Sigmoid colon (tissue), 4 donors: ENCODE measurements at regions not wholly inside any gene's neighbourhood (a gene's known extent, or its start where the extent isn't known, plus 50 kb on each side); places are given as distances from the start of the nearest gene placed in this dataset.
"Not testable (repeated sequence)": the region's sequence is repeated elsewhere in the genome, so short reads cannot be mapped to it uniquely, and the experiment has no call there.

Source experiments
- CTCF ChIP-seq, 4 experiments: fragments of 450-650 bp in 3 of 4; fragments of 200-600 bp in 1 of 4; IDR thresholded peaks; one replicate each; pipeline ENCODE4 v1.5.1; 2016 to 2019; ENCODE audit warnings: antibody characterized with exemption in 4 of 4, mild to moderate bottlenecking in 3 of 4, moderate library complexity in 2 of 4
- POLR2A ChIP-seq, 2 donors: fragments of 450-650 bp; IDR thresholded peaks; one replicate each; pipeline ENCODE4 v1.6.1; 2016; ENCODE audit warnings: antibody characterized with exemption in 2 of 2, mild to moderate bottlenecking in 2 of 2, moderate library complexity in 2 of 2
- POLR2AphosphoS5 ChIP-seq, 4 donors: sonication (generic); formaldehyde crosslinking; IDR thresholded peaks; one replicate each; pipeline ENCODE4 v1.6.1; 2017; ENCODE audit warnings: antibody characterized with exemption in 4 of 4

GRCh38 chr7:109905368-109906065 lies 1185.4 kb upstream of the LRRN3 start:
- not testable (repeated sequence) for TF ChIP-seq CTCF, POLR2A, POLR2AphosphoS5 (IDR thresholded peaks at IDR 0.05)
